Common myeloid progenitor, CD34-positive (primary cell): ENCODE measurements at regions not wholly inside any gene's neighbourhood (a gene's known extent, or its start where the extent isn't known, plus 50 kb on each side); places are given as distances from the start of the nearest gene placed in this dataset.

ENCODE experiments used
- CTCF ChIA-PET: fragments of 350-600 bp; sonication (Branson Sonifier 250); formaldehyde crosslinking; loops from one replicate; lab custom pipeline; 2021; ENCODE audit warnings: antibody characterized with exemption; lab: Charles Lee
- POLR2A ChIA-PET: fragments of 350-600 bp; sonication (Branson Sonifier 250); formaldehyde crosslinking; loops from one replicate; lab custom pipeline; 2021; ENCODE audit warnings: antibody characterized with exemption; lab: Charles Lee
- DNase-seq, 3 donors: peaks; one replicate each; pipeline versions ENCODE4 v3.0.0 to v3.0.0-alpha.2; 2013
- H3K27ac ChIP-seq, 2 experiments: 1 replicate in 1 of 2; 2 replicates in 1 of 2; pipeline ENCODE4 v1.7.0; 2013; ENCODE audit warnings: inconsistent platforms in 2 of 2, low read length in 2 of 2, mild to moderate bottlenecking in 2 of 2, low read depth in 1 of 2, moderate library complexity in 1 of 2; ENCODE audit not compliant: severe bottlenecking in 2 of 2, insufficient read depth in 1 of 2, poor library complexity in 1 of 2
- H3K27me3 ChIP-seq, 5 experiments: replicated peaks in 2 of 5; 1 replicate in 3 of 5; 2 replicates in 2 of 5; pipeline versions ENCODE4 v1.6.1 to v1.7.0; 2013; ENCODE audit warnings: low read length in 4 of 5, mild to moderate bottlenecking in 2 of 5, moderate library complexity in 2 of 5, inconsistent platforms in 1 of 5; ENCODE audit not compliant: insufficient read depth in 5 of 5, control insufficient read depth in 4 of 5
- H3K36me3 ChIP-seq, 4 experiments: 1 replicate in 2 of 4; 2 replicates in 2 of 4; pipeline versions ENCODE4 v1.6.1 to v1.7.0; 2013; ENCODE audit warnings: low read length in 3 of 4, control low read depth in 1 of 4, mild to moderate bottlenecking in 1 of 4; ENCODE audit not compliant: control insufficient read depth in 4 of 4, insufficient read depth in 4 of 4
- H3K4me1 ChIP-seq, 4 experiments: 1 replicate in 3 of 4; 2 replicates in 1 of 4; pipeline versions ENCODE4 v1.6.1 to v1.7.1; 2013; ENCODE audit warnings: low read length in 3 of 4, mild to moderate bottlenecking in 3 of 4, control low read depth in 1 of 4, inconsistent platforms in 1 of 4, moderate library complexity in 1 of 4; ENCODE audit not compliant: control insufficient read depth in 4 of 4, insufficient read depth in 4 of 4; ENCODE audit errors: control extremely low read depth in 1 of 4
- H3K4me3 ChIP-seq, 7 experiments: 1 replicate in 4 of 7; 2 replicates in 3 of 7; pipeline versions ENCODE4 v1.5.1 to v1.7.0; 2013; ENCODE audit warnings: mild to moderate bottlenecking in 7 of 7, low read length in 6 of 7, moderate library complexity in 6 of 7, inconsistent platforms in 2 of 7, low read depth in 2 of 7, control low read depth in 1 of 7; ENCODE audit not compliant: insufficient read depth in 4 of 7, control insufficient read depth in 1 of 7; ENCODE audit errors: extremely low read depth in 1 of 7
- H3K9me3 ChIP-seq, 5 experiments: 1 replicate in 4 of 5; 2 replicates in 1 of 5; pipeline versions ENCODE4 v1.6.1 to v1.7.1; 2013; ENCODE audit warnings: low read length in 4 of 5, mild to moderate bottlenecking in 2 of 5, inconsistent platforms in 1 of 5, low read depth in 1 of 5, moderate library complexity in 1 of 5; ENCODE audit not compliant: control insufficient read depth in 4 of 5, insufficient read depth in 2 of 5; ENCODE audit errors: control extremely low read depth in 1 of 5
- WGBS: methylation state at CpG from one replicate; pipeline ENCODE4 v1.1.5; 2013; ENCODE audit not compliant: insufficient coverage; 5-methylcytosine and 5-hydroxymethylcytosine counted together

GRCh38 chr22:47681411-47682165, 919.1 kb downstream of the TBC1D22A start:
- CTCF ChIA-PET, result no interaction called here
- DNase-seq, result no peak

GRCh38 chr22:47678636-47679287, 916.3 kb downstream of the TBC1D22A start:
- POLR2A ChIA-PET, result no interaction called here
- Histone ChIP-seq H3K27ac (no peak overlapping the region), H3K4me1 (no peaks in the 10 kb centered on the region), H3K4me3 (no peak overlapping the region), H3K27me3 (no peaks in the 10 kb centered on the region), H3K36me3 (no peaks in the 10 kb centered on the region), H3K9me3 (peaks cover 0 to 18% (median 10%) of the 10 kb centered on the region in 5 experiments)
- whole genome bisulfite sequencing, result 30% methylated on average over 5 of the region's 7 CpGs
- DNase-seq, result no peak
- CTCF ChIA-PET, result no interaction called here

More at GRCh38 chr22:47681411-47682165, 919.1 kb downstream of the TBC1D22A start:
- Histone ChIP-seq H3K9me3 (peaks cover 2 to 32% (median 11%) of the 10 kb centered on the region in 5 experiments), H3K4me1 (no peaks in the 10 kb centered on the region), H3K27me3 (no peaks in the 10 kb centered on the region), H3K36me3 (no peaks in the 10 kb centered on the region), H3K4me3 (no peak overlapping the region), H3K27ac (no peak overlapping the region)
- POLR2A ChIA-PET, result no interaction called here
- 97% methylated on average over 10 of the region's 13 CpGs for WGBS

GRCh38 chr22:47678048-47678447, 915.6 kb downstream of the TBC1D22A start:
- Histone ChIP-seq H3K4me3 (no peak overlapping the region), H3K9me3 (peaks cover 0 to 11% (median 4%) of the 10 kb centered on the region in 5 experiments), H3K36me3 (no peaks in the 10 kb centered on the region), H3K4me1 (no peaks in the 10 kb centered on the region), H3K27me3 (no peaks in the 10 kb centered on the region), H3K27ac (no peak overlapping the region)
- no peak for DNase-seq
- 59% methylated on average over 6 of the region's 6 CpGs for WGBS
- CTCF ChIA-PET, result no interaction called here
- POLR2A ChIA-PET, result no interaction called here

GRCh38 chr22:47676685-47677084, 914.2 kb downstream of the TBC1D22A start:
- WGBS, result 94% methylated on average over 2 of the region's 3 CpGs
- H3K9me3 ChIP-seq, result no peaks in the 10 kb centered on the region
- no peak overlapping the region for H3K4me3 ChIP-seq
- no peaks in the 10 kb centered on the region for H3K27me3 ChIP-seq
- POLR2A ChIA-PET, result no interaction called here
- no peak for DNase-seq
- H3K27ac ChIP-seq, result no peak overlapping the region
- CTCF ChIA-PET, result no interaction called here
- no peaks in the 10 kb centered on the region for H3K36me3 ChIP-seq
- no peaks in the 10 kb centered on the region for H3K4me1 ChIP-seq

- no peak for DNase-seq
- POLR2A ChIA-PET, result no interaction called here
- Histone ChIP-seq H3K4me3 (no peak overlapping the region), H3K27me3 (no peaks in the 10 kb centered on the region), H3K36me3 (no peaks in the 10 kb centered on the region), H3K4me1 (no peaks in the 10 kb centered on the region), H3K9me3 (no peaks in the 10 kb centered on the region), H3K27ac (no peak overlapping the region)
- CTCF ChIA-PET, result no interaction called here
- 94% methylated on average over 6 of the region's 11 CpGs for WGBS
Measured at GRCh38 chr22:47674600-47674999, 912.1 kb downstream of the TBC1D22A start.

GRCh38 chr22:47673557-47673956, 911.1 kb downstream of the TBC1D22A start:
- Histone ChIP-seq H3K27me3 (no peaks in the 10 kb centered on the region), H3K36me3 (no peaks in the 10 kb centered on the region), H3K9me3 (no peaks in the 10 kb centered on the region), H3K27ac (no peak overlapping the region), H3K4me3 (no peak overlapping the region), H3K4me1 (no peaks in the 10 kb centered on the region)
- POLR2A ChIA-PET, result no interaction called here
- 90% methylated on average over 2 of the region's 2 CpGs for WGBS
- CTCF ChIA-PET, result no interaction called here
- DNase-seq, result no peak

GRCh38 chr22:47672526-47672925, 910.1 kb downstream of the TBC1D22A start:
- ChIA-PET POLR2A (interaction anchor here (0.7 kb wide), 1 partner anchor 9 kb away, joined by 5 read pairs; no protein-coding TSS in a partner anchor), CTCF (no interaction called here)
- H3K4me3 ChIP-seq, result no peak overlapping the region
- no peaks in the 10 kb centered on the region for H3K36me3 ChIP-seq
- no peaks in the 10 kb centered on the region for H3K4me1 ChIP-seq
- no peak overlapping the region for H3K27ac ChIP-seq
- WGBS, result 92% methylated on average over 8 of the region's 9 CpGs
- peaks cover 0 to 5% (median 0%) of the 10 kb centered on the region in 5 experiments for H3K9me3 ChIP-seq
- no peak for DNase-seq
- no peaks in the 10 kb centered on the region for H3K27me3 ChIP-seq
